Osteocyte (in vitro differentiated cells): ENCODE measurements at regions not wholly inside any gene's neighbourhood (a gene's known extent, or its start where the extent isn't known, plus 50 kb on each side); places are given as distances from the start of the nearest gene placed in this dataset.
"Not testable (repeated sequence)": the region's sequence is repeated elsewhere in the genome, so short reads cannot be mapped to it uniquely, and the experiment has no call there.

Experiments
- DNase-seq: peaks from one replicate; pipeline ENCODE4 v3.0.0; 2021; ENCODE audit warnings: mixed read lengths; ENCODE audit not compliant: unreplicated experiment; ENCODE audit errors: extremely low spot score
- H3K27ac Mint-ChIP-seq: one replicate; pipeline ENCODE4 v1.8.0; 2021; ENCODE audit warnings: mild to moderate bottlenecking, mixed read lengths; ENCODE audit not compliant: unreplicated experiment
- H3K27me3 Mint-ChIP-seq: one replicate; pipeline ENCODE4 v1.8.0; 2021; ENCODE audit warnings: mixed read lengths; ENCODE audit not compliant: unreplicated experiment
- H3K36me3 Mint-ChIP-seq: one replicate; pipeline ENCODE4 v1.8.0; 2021; ENCODE audit warnings: mixed read lengths; ENCODE audit not compliant: unreplicated experiment
- H3K4me1 Mint-ChIP-seq: one replicate; pipeline ENCODE4 v1.8.0; 2021; ENCODE audit warnings: mixed read lengths; ENCODE audit not compliant: unreplicated experiment
- H3K4me3 Mint-ChIP-seq: one replicate; pipeline ENCODE4 v1.8.0; 2021; ENCODE audit warnings: mild to moderate bottlenecking, moderate library complexity, mixed read lengths; ENCODE audit not compliant: unreplicated experiment
- H3K9me3 Mint-ChIP-seq: one replicate; pipeline ENCODE4 v1.8.0; 2021; ENCODE audit warnings: mixed read lengths; ENCODE audit not compliant: unreplicated experiment
- TF ChIP-seq, protein P1 (sequence below): fragments of 200-600 bp; sonication (generic); IDR thresholded peaks from 2 replicates; pipeline ENCODE4 v1.5.0; 2021; ENCODE audit warnings: antibody characterized with exemption, mild to moderate bottlenecking, moderate library complexity

DNA sequence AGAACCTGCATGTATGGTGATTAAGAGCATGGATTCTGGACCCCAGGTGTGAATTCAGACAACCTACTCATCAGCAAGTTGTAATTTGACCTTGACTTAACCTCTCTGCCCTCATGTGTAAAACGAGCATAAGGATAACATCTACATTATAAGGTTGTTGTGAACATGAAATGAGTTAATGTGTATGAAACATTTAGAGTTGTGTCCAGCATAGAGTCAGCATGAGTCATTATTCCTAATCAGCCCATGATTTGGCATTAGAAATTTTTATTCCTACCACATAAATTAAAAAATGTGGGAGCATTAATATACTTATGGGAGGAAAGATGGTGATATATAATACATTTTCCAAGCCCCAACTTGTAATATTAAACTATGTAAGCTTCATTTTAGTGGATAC lies 95.9 kb upstream of the DDHD1 start:
- H3K27ac Mint-ChIP-seq = no peak overlapping the region
- peaks cover 51% of the 10 kb centered on the region for H3K27me3 Mint-ChIP-seq
- no peaks in the 10 kb centered on the region for H3K4me1 Mint-ChIP-seq
- DNase-seq = no peak
- H3K9me3 Mint-ChIP-seq = no peaks in the 10 kb centered on the region
- TF ChIP-seq, protein P1, sequence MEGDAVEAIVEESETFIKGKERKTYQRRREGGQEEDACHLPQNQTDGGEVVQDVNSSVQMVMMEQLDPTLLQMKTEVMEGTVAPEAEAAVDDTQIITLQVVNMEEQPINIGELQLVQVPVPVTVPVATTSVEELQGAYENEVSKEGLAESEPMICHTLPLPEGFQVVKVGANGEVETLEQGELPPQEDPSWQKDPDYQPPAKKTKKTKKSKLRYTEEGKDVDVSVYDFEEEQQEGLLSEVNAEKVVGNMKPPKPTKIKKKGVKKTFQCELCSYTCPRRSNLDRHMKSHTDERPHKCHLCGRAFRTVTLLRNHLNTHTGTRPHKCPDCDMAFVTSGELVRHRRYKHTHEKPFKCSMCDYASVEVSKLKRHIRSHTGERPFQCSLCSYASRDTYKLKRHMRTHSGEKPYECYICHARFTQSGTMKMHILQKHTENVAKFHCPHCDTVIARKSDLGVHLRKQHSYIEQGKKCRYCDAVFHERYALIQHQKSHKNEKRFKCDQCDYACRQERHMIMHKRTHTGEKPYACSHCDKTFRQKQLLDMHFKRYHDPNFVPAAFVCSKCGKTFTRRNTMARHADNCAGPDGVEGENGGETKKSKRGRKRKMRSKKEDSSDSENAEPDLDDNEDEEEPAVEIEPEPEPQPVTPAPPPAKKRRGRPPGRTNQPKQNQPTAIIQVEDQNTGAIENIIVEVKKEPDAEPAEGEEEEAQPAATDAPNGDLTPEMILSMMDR = no peak
- no peak overlapping the region for H3K4me3 Mint-ChIP-seq
- H3K36me3 Mint-ChIP-seq = no peaks in the 10 kb centered on the region

DNA sequence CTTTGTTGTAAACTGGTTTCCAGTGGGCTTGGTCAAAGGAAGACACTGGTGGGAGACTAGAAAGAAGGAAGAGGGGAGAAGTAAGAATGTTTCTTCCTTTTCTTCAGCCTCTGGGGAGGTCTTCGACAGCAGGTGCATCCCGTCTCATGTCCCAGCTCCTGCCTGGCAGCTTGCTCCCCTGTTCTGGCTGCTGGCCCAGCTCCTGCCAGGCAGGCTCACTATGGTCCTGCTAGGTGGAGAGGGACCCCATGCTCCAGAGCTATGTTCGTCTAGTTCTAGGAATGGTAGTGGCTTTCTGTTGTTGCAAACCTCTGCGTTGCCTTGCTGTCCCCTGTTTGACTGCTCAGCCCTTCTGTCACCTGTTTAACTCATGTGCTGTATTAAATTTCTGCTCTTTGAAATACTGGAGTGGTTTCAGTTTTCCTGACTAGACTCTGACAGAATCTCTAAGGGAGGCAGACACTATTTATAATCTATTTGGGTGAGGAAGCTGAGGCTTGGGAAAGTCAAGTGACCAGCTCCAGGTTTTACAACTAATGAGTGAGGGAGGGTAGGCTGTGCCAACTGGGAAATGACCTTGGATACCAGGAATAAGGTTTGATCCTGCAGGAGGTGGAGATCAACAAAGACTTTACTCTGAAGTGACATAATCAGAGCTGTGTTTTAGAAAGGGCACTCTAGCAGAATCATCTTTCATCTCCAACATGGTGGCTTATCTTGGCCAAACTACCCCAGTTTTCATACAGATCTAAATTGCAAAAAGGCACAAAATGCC lies 94.7 kb upstream of the DDHD1 start:
- Mint-ChIP-seq H3K36me3 (no peaks in the 10 kb centered on the region), H3K4me1 (no peaks in the 10 kb centered on the region), H3K27me3 (peaks cover 40% of the 10 kb centered on the region), H3K27ac (no peak overlapping the region), H3K9me3 (peaks cover under 1% of the 10 kb centered on the region), H3K4me3 (no peak overlapping the region)
- TF ChIP-seq, protein P1 = no peak
- no peak for DNase-seq

- H3K4me3 Mint-ChIP-seq, H3K27ac Mint-ChIP-seq, H3K4me1 Mint-ChIP-seq, DNase-seq, H3K36me3 Mint-ChIP-seq, H3K9me3 Mint-ChIP-seq: not testable (repeated sequence)
- H3K27me3 Mint-ChIP-seq = peaks cover 11% of the 10 kb centered on the region
Measured at GRCh38 chr14:53242898-53243297, 89.8 kb upstream of the DDHD1 start.

GRCh38 chr14:53237488-53237887 lies 84.4 kb upstream of the DDHD1 start:
- H3K4me3 Mint-ChIP-seq = no peak overlapping the region
- TF ChIP-seq, protein P1 = no peak
- no peaks in the 10 kb centered on the region for H3K36me3 Mint-ChIP-seq

GRCh38 chr14:53236708-53237107 lies 83.6 kb upstream of the DDHD1 start:
- Mint-ChIP-seq H3K4me3 (no peak overlapping the region), H3K27ac (no peak overlapping the region), H3K4me1 (no peaks in the 10 kb centered on the region), H3K36me3 (no peaks in the 10 kb centered on the region), H3K9me3 (peaks cover 6% of the 10 kb centered on the region), H3K27me3 (peaks cover 37% of the 10 kb centered on the region)
- TF ChIP-seq, protein P1 = no peak
- DNase-seq = no peak

More at GRCh38 chr14:53237488-53237887, 84.4 kb upstream of the DDHD1 start:
- peaks cover 12% of the 10 kb centered on the region for H3K9me3 Mint-ChIP-seq
- H3K27ac Mint-ChIP-seq = no peak overlapping the region
- no peaks in the 10 kb centered on the region for H3K4me1 Mint-ChIP-seq
- DNase-seq = no peak
- H3K27me3 Mint-ChIP-seq = peaks cover 37% of the 10 kb centered on the region
